HEK293 (cell line): ENCODE measurements at regions not wholly inside any gene's neighbourhood (a gene's known extent, or its start where the extent isn't known, plus 50 kb on each side); places are given as distances from the start of the nearest gene placed in this dataset.

Source experiments
- CTCF ChIA-PET: fragments of 350-600 bp; formaldehyde crosslinking; extraction: SDS; loops from one replicate; lab custom pipeline; 2021; ENCODE audit warnings: antibody characterized with exemption; lab: Yijun Ruan, JAX
- POLR2A ChIA-PET: fragments of 300-600 bp; formaldehyde crosslinking; extraction: SDS; loops from one replicate; lab custom pipeline; 2020; ENCODE audit warnings: antibody characterized with exemption, inconsistent platforms; lab: Yijun Ruan, JAX
- H3K27ac ChIP-seq: fragments of 200-500 bp; sonication (Bioruptor generic); 2 replicates; pipeline ENCODE4 v1.5.1; 2014; ENCODE audit warnings: low read depth, low read length, control low read depth, inconsistent platforms; ENCODE audit errors: extremely low read depth
- H3K36me3 ChIP-seq, 2 experiments: fragments of 200-500 bp in 1 of 2; sonication (Bioruptor generic) in 1 of 2; 1 replicate in 1 of 2; 2 replicates in 1 of 2; pipeline ENCODE4 v1.5.1; 2014 to 2017; ENCODE audit warnings: inconsistent platforms in 2 of 2, low read length in 2 of 2; ENCODE audit not compliant: control insufficient read depth in 2 of 2, insufficient read depth in 1 of 2
- H3K4me1 ChIP-seq: fragments of 200-500 bp; sonication (Bioruptor generic); 2 replicates; pipeline ENCODE4 v1.5.1; 2014; ENCODE audit warnings: mild to moderate bottlenecking, low read length, inconsistent platforms; ENCODE audit not compliant: control insufficient read depth, insufficient read depth
- H3K4me3 ChIP-seq: 2 replicates; pipeline ENCODE4 v1.5.1; 2011; ENCODE audit warnings: low read depth, mild to moderate bottlenecking, control low read depth, low read length, moderate library complexity
- H3K9me3 ChIP-seq: fragments of 200-500 bp; sonication (Bioruptor generic); 2 replicates; pipeline ENCODE4 v1.5.1; 2014; ENCODE audit warnings: low read depth, low read length, inconsistent platforms; ENCODE audit not compliant: control insufficient read depth, insufficient read depth
- BCL11B ChIP-seq: fragments of 450-650 bp; formaldehyde crosslinking; IDR thresholded peaks from 2 replicates; pipeline ENCODE4 v1.5.1; 2016; ENCODE audit warnings: low read depth, missing biosample characterization, missing genetic modification characterization
- EGR2 ChIP-seq: fragments of 450-650 bp; formaldehyde crosslinking; IDR thresholded peaks from 2 replicates; pipeline ENCODE4 v1.5.1; 2016; ENCODE audit warnings: low read depth, missing biosample characterization, missing genetic modification characterization
- KLF10 ChIP-seq: fragments of 450-650 bp; IDR thresholded peaks from 2 replicates; pipeline ENCODE4 v1.5.1; 2018; ENCODE audit warnings: missing biosample characterization, mild to moderate bottlenecking, missing genetic modification characterization
- MEIS1 ChIP-seq: sonication (generic); formaldehyde crosslinking; IDR thresholded peaks from 2 replicates; pipeline ENCODE4 v1.8.1; 2022; ENCODE audit warnings: missing genetic modification reagents, mild to moderate bottlenecking, borderline replicate concordance
- SETDB1 ChIP-seq: IDR thresholded peaks from one replicate; pipeline ENCODE4 v1.6.1; 2017; ENCODE audit warnings: mild to moderate bottlenecking, low read length, moderate library complexity, mixed read lengths; ENCODE audit not compliant: insufficient read length
- SP2 ChIP-seq: fragments of 450-650 bp; formaldehyde crosslinking; IDR thresholded peaks from 2 replicates; pipeline ENCODE4 v1.5.1; 2016; ENCODE audit warnings: missing biosample characterization, missing genetic modification characterization
- ZNF114 ChIP-seq: fragments of 450-650 bp; formaldehyde crosslinking; IDR thresholded peaks from 2 replicates; pipeline ENCODE4 v1.5.0; 2017; ENCODE audit warnings: missing biosample characterization, missing genetic modification characterization
- ZNF146 ChIP-seq: fragments of 450-650 bp; formaldehyde crosslinking; IDR thresholded peaks from 2 replicates; pipeline ENCODE4 v1.5.1; 2016; ENCODE audit warnings: missing biosample characterization, missing genetic modification characterization
- ZNF214 ChIP-seq: fragments of 450-650 bp; formaldehyde crosslinking; IDR thresholded peaks from 2 replicates; pipeline ENCODE4 v1.5.1; 2017; ENCODE audit warnings: missing biosample characterization, mild to moderate bottlenecking, missing genetic modification characterization, borderline replicate concordance
- ZNF302 ChIP-seq: fragments of 450-650 bp; formaldehyde crosslinking; IDR thresholded peaks from 2 replicates; pipeline ENCODE4 v1.5.1; 2016; ENCODE audit warnings: missing biosample characterization, missing genetic modification characterization, low read depth
- ZNF37A ChIP-seq: fragments of 450-650 bp; IDR thresholded peaks from 2 replicates; pipeline ENCODE4 v1.5.1; 2018; ENCODE audit warnings: missing biosample characterization, missing genetic modification characterization
- ZNF416 ChIP-seq: fragments of 450-650 bp; formaldehyde crosslinking; IDR thresholded peaks from 2 replicates; pipeline ENCODE4 v1.5.1; 2016; ENCODE audit warnings: missing biosample characterization, missing genetic modification characterization
- ZNF521 ChIP-seq: fragments of 450-650 bp; formaldehyde crosslinking; IDR thresholded peaks from 2 replicates; pipeline ENCODE4 v1.5.1; 2017; ENCODE audit warnings: missing biosample characterization, mild to moderate bottlenecking, missing genetic modification characterization
- ZNF548 ChIP-seq: fragments of 450-650 bp; formaldehyde crosslinking; IDR thresholded peaks from 2 replicates; pipeline ENCODE4 v1.5.1; 2016; ENCODE audit warnings: missing biosample characterization, missing genetic modification characterization
- ZNF555 ChIP-seq: fragments of 450-650 bp; formaldehyde crosslinking; conservative IDR thresholded peaks from 2 replicates; pipeline ENCODE4 v1.5.1; 2017; ENCODE audit warnings: missing biosample characterization, mild to moderate bottlenecking, missing genetic modification characterization, inconsistent platforms
- ZNF571 ChIP-seq: fragments of 450-650 bp; formaldehyde crosslinking; IDR thresholded peaks from 2 replicates; pipeline ENCODE4 v1.5.0; 2017; ENCODE audit warnings: missing biosample characterization, missing genetic modification characterization
- ZNF747 ChIP-seq: fragments of 450-650 bp; formaldehyde crosslinking; IDR thresholded peaks from 2 replicates; pipeline ENCODE4 v1.5.1; 2016; ENCODE audit warnings: missing biosample characterization, missing genetic modification characterization
- TF ChIP-seq, protein P1 (sequence below): fragments of 450-650 bp; formaldehyde crosslinking; IDR thresholded peaks from 2 replicates; pipeline ENCODE4 v1.5.1; 2016; ENCODE audit warnings: missing biosample characterization, missing genetic modification characterization
- TF ChIP-seq, protein P2 (sequence below): fragments of 450-650 bp; formaldehyde crosslinking; IDR thresholded peaks from 2 replicates; pipeline ENCODE4 v1.5.1; 2016; ENCODE audit warnings: missing biosample characterization, missing genetic modification characterization
- TF ChIP-seq, protein P3 (sequence below): fragments of 450-650 bp; formaldehyde crosslinking; IDR thresholded peaks from 2 replicates; pipeline ENCODE4 v1.5.1; 2016; ENCODE audit warnings: missing biosample characterization, missing genetic modification characterization, low read depth
- TF ChIP-seq, protein P4 (sequence below): fragments of 450-650 bp; formaldehyde crosslinking; IDR thresholded peaks from 2 replicates; pipeline ENCODE4 v1.5.0; 2017; ENCODE audit warnings: missing biosample characterization, missing genetic modification characterization, borderline replicate concordance
- TF ChIP-seq, protein P5 (sequence below): fragments of 450-650 bp; formaldehyde crosslinking; IDR thresholded peaks from 2 replicates; pipeline ENCODE4 v1.5.1; 2016; ENCODE audit warnings: missing biosample characterization, missing genetic modification characterization

DNA sequence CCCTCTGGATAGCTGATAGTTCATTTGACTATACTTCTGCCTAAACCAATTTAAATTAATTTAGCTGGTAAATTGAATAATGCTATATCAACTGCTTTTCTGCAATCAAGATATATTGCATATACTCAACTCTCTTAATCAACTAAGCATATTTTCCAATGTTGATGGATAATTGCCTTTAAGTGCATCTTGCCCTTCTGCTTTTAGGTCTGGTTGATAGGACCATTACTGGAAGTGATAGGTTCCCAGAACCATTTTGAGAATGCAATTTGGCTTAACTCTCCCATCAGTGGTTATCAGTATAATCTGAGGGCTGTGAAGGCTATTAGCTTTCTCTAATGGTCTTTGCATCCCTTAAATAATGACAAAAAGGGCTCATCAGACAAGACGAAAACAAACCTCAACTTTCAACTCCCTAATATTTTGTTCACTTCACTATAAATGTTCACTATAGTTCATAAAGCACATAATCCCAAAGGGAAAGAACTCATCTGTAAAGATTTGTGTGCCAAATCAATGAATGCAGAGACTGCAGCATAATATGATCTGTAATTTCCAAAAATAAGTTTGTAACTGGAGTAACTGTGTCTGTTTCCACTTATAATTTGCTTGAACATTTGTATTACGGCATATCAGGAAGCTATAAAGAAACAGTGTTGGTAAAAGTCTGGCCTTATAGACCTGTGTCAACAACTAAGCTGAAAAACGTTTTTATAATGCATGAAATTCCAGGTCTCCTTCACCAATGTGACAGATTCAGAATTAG, 273.6 kb downstream of the FBXO8 start:
- no peak overlapping the region for H3K4me3 ChIP-seq
- TF ChIP-seq SETDB1 (no peak), ZNF416 (no peak), ZNF548 (no peak), ZNF555 (tag by site-specific recombination) (no peak), KLF10 (tag by site-specific recombination) (no peak), ZNF521 (tag by site-specific recombination) (no peak), SP2 (tag by site-specific recombination) (no peak), EGR2 (tag by site-specific recombination) (no peak), ZNF747 (tag by site-specific recombination) (no peak)
- TF ChIP-seq, protein P1, sequence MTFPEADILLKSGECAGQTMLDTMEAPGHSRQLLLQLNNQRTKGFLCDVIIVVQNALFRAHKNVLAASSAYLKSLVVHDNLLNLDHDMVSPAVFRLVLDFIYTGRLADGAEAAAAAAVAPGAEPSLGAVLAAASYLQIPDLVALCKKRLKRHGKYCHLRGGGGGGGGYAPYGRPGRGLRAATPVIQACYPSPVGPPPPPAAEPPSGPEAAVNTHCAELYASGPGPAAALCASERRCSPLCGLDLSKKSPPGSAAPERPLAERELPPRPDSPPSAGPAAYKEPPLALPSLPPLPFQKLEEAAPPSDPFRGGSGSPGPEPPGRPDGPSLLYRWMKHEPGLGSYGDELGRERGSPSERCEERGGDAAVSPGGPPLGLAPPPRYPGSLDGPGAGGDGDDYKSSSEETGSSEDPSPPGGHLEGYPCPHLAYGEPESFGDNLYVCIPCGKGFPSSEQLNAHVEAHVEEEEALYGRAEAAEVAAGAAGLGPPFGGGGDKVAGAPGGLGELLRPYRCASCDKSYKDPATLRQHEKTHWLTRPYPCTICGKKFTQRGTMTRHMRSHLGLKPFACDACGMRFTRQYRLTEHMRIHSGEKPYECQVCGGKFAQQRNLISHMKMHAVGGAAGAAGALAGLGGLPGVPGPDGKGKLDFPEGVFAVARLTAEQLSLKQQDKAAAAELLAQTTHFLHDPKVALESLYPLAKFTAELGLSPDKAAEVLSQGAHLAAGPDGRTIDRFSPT (tag by site-specific recombination) = no peak
- TF ChIP-seq, protein P2, sequence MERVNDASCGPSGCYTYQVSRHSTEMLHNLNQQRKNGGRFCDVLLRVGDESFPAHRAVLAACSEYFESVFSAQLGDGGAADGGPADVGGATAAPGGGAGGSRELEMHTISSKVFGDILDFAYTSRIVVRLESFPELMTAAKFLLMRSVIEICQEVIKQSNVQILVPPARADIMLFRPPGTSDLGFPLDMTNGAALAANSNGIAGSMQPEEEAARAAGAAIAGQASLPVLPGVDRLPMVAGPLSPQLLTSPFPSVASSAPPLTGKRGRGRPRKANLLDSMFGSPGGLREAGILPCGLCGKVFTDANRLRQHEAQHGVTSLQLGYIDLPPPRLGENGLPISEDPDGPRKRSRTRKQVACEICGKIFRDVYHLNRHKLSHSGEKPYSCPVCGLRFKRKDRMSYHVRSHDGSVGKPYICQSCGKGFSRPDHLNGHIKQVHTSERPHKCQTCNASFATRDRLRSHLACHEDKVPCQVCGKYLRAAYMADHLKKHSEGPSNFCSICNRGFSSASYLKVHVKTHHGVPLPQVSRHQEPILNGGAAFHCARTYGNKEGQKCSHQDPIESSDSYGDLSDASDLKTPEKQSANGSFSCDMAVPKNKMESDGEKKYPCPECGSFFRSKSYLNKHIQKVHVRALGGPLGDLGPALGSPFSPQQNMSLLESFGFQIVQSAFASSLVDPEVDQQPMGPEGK (tag by site-specific recombination) = no peak
- no peak overlapping the region for H3K27ac ChIP-seq
- ChIA-PET CTCF (no interaction called here), POLR2A (no interaction called here)
- H3K9me3 ChIP-seq = no peaks in the 10 kb centered on the region
- no peaks in the 10 kb centered on the region for H3K4me1 ChIP-seq
- H3K36me3 ChIP-seq = no peaks in the 10 kb centered on the region

DNA sequence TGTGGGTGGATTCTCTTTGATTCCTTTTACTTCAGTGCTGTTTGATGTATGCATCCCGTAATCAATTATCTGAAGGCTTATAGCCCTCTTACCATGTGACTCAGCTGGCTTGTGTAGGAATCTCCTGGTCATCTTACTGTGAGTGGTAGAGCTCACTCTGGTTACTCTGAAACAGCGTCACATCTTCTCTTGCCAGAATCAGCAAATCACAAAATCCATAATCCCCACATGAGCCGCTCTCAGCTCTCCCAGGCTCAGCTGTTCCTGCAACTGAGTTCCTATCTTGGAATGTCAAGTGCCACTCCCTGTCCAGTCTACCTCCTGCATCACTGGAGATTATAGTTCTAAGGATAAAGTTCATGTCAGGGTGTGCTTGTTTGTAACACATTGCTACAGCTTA, 278.0 kb downstream of the FBXO8 start:
- POLR2A ChIA-PET = no interaction called here
- Histone ChIP-seq H3K36me3 (no peaks in the 10 kb centered on the region), H3K4me3 (no peak overlapping the region), H3K27ac (no peak overlapping the region), H3K9me3 (no peaks in the 10 kb centered on the region), H3K4me1 (no peaks in the 10 kb centered on the region)
- CTCF ChIA-PET = no interaction called here
- TF ChIP-seq MEIS1 (CRISPR knock-in tag) = no peak
- TF ChIP-seq, protein P3, sequence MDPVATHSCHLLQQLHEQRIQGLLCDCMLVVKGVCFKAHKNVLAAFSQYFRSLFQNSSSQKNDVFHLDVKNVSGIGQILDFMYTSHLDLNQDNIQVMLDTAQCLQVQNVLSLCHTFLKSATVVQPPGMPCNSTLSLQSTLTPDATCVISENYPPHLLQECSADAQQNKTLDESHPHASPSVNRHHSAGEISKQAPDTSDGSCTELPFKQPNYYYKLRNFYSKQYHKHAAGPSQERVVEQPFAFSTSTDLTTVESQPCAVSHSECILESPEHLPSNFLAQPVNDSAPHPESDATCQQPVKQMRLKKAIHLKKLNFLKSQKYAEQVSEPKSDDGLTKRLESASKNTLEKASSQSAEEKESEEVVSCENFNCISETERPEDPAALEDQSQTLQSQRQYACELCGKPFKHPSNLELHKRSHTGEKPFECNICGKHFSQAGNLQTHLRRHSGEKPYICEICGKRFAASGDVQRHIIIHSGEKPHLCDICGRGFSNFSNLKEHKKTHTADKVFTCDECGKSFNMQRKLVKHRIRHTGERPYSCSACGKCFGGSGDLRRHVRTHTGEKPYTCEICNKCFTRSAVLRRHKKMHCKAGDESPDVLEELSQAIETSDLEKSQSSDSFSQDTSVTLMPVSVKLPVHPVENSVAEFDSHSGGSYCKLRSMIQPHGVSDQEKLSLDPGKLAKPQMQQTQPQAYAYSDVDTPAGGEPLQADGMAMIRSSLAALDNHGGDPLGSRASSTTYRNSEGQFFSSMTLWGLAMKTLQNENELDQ (tag by site-specific recombination) = no peak
- TF ChIP-seq, protein P4, sequence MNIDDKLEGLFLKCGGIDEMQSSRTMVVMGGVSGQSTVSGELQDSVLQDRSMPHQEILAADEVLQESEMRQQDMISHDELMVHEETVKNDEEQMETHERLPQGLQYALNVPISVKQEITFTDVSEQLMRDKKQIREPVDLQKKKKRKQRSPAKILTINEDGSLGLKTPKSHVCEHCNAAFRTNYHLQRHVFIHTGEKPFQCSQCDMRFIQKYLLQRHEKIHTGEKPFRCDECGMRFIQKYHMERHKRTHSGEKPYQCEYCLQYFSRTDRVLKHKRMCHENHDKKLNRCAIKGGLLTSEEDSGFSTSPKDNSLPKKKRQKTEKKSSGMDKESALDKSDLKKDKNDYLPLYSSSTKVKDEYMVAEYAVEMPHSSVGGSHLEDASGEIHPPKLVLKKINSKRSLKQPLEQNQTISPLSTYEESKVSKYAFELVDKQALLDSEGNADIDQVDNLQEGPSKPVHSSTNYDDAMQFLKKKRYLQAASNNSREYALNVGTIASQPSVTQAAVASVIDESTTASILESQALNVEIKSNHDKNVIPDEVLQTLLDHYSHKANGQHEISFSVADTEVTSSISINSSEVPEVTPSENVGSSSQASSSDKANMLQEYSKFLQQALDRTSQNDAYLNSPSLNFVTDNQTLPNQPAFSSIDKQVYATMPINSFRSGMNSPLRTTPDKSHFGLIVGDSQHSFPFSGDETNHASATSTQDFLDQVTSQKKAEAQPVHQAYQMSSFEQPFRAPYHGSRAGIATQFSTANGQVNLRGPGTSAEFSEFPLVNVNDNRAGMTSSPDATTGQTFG (tag by site-specific recombination) = no peak
- TF ChIP-seq, protein P5, sequence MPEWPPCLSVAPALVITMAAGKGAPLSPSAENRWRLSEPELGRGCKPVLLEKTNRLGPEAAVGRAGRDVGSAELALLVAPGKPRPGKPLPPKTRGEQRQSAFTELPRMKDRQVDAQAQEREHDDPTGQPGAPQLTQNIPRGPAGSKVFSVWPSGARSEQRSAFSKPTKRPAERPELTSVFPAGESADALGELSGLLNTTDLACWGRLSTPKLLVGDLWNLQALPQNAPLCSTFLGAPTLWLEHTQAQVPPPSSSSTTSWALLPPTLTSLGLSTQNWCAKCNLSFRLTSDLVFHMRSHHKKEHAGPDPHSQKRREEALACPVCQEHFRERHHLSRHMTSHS (tag by site-specific recombination) = no peak
- no peak for TF ChIP-seq ZNF214 (tag by site-specific recombination)
- TF ChIP-seq, protein P2 (tag by site-specific recombination) = no peak
- no peak for TF ChIP-seq KLF10 (tag by site-specific recombination)
- TF ChIP-seq ZNF37A (tag by site-specific recombination) = no peak
- TF ChIP-seq EGR2 (tag by site-specific recombination) = no peak
- no peak for TF ChIP-seq BCL11B (tag by site-specific recombination)
- no peak for TF ChIP-seq ZNF114 (tag by site-specific recombination)
- no peak for TF ChIP-seq ZNF416
- TF ChIP-seq ZNF302 (tag by site-specific recombination) = no peak
- no peak for TF ChIP-seq ZNF146 (tag by site-specific recombination)
- TF ChIP-seq ZNF571 (tag by site-specific recombination) = no peak
